IPS-15b (cell line): ENCODE measurements at regions not wholly inside any gene's neighbourhood (a gene's known extent, or its start where the extent isn't known, plus 50 kb on each side); places are given as distances from the start of the nearest gene placed in this dataset.

Experiments used
- H3K27me3 ChIP-seq: one replicate; pipeline ENCODE4 v1.6.1; 2013; ENCODE audit warnings: low read length; ENCODE audit not compliant: control insufficient read depth, insufficient read depth
- H3K36me3 ChIP-seq: one replicate; pipeline ENCODE4 v1.6.1; 2013; ENCODE audit warnings: low read length; ENCODE audit not compliant: control insufficient read depth, insufficient read depth
- H3K4me1 ChIP-seq: one replicate; pipeline ENCODE4 v1.6.1; 2013; ENCODE audit warnings: mild to moderate bottlenecking, low read length; ENCODE audit not compliant: control insufficient read depth, insufficient read depth
- H3K4me3 ChIP-seq: one replicate; pipeline ENCODE4 v1.5.1; 2013; ENCODE audit warnings: low read depth, low read length
- H3K9ac ChIP-seq: one replicate; pipeline ENCODE4 v1.6.1; 2013; ENCODE audit warnings: low read depth, mild to moderate bottlenecking, low read length
- H3K9me3 ChIP-seq: one replicate; pipeline ENCODE4 v1.6.1; 2013; ENCODE audit warnings: mild to moderate bottlenecking, low read length; ENCODE audit not compliant: control insufficient read depth, insufficient read depth

- Histone ChIP-seq H3K4me1 (no peaks in the 10 kb centered on the region), H3K36me3 (peaks cover 2% of the 10 kb centered on the region), H3K4me3 (no peak overlapping the region), H3K9me3 (no peaks in the 10 kb centered on the region), H3K27me3 (no peaks in the 10 kb centered on the region), H3K9ac (no peak overlapping the region)
Observed at GRCh38 chr2:14952400-14952963, 320.0 kb downstream of the LRATD1 start.

GRCh38 chr2:14960686-14961324, 328.3 kb downstream of the LRATD1 start:
- no peaks in the 10 kb centered on the region for H3K4me1 ChIP-seq
- H3K27me3 ChIP-seq = no peaks in the 10 kb centered on the region
- H3K9me3 ChIP-seq = no peaks in the 10 kb centered on the region
- H3K4me3 ChIP-seq = no peak overlapping the region
- H3K9ac ChIP-seq = no peak overlapping the region
- H3K36me3 ChIP-seq = no peaks in the 10 kb centered on the region

DNA sequence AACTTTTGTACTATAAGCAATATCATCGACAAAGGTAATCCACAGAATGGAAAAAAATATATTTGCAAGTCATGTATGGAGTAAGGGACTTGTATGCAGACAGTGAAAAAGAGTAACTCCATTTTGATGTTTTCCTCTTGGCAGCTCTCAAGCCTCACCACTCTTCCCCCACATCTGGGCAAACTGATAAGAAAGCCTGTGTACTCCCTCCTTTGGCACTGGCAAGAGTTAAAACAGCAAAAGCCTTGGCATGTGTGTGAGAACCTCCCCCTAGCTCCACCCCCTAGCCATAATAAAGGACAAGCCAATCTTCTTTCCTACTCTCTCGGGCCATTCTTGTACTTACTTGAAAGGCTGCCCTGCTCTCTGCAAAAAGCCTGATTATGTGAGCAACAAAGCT, 335.2 kb downstream of the LRATD1 start:
- Histone ChIP-seq H3K4me3 (no peak overlapping the region), H3K27me3 (no peaks in the 10 kb centered on the region)

DNA sequence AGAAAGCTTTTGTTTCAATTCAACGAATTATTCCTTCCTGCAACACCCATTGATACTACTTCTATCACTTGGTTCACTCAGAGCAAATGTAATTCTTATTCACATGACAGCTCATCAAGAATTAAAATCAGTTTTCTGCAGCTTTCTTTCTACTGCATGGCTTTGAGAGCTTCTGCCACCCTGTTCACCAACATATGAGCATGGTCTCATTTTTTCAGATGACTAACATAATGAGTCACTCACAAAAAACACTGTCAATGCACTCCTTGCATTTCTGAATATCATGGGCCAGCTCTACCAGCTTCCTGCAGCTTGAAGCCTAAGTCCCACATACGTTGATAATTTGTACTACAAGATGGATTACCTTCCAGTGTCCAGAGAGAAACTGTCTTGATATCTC, 342.9 kb downstream of the LRATD1 start:
- Histone ChIP-seq H3K4me1 (no peaks in the 10 kb centered on the region), H3K4me3 (no peak overlapping the region), H3K36me3 (no peaks in the 10 kb centered on the region), H3K9me3 (no peaks in the 10 kb centered on the region), H3K9ac (no peak overlapping the region), H3K27me3 (no peaks in the 10 kb centered on the region)

More for the DNA sequence above, 335.2 kb downstream of the LRATD1 start:
- Histone ChIP-seq H3K9me3 (no peaks in the 10 kb centered on the region), H3K4me1 (no peaks in the 10 kb centered on the region), H3K36me3 (no peaks in the 10 kb centered on the region), H3K9ac (no peak overlapping the region)

DNA sequence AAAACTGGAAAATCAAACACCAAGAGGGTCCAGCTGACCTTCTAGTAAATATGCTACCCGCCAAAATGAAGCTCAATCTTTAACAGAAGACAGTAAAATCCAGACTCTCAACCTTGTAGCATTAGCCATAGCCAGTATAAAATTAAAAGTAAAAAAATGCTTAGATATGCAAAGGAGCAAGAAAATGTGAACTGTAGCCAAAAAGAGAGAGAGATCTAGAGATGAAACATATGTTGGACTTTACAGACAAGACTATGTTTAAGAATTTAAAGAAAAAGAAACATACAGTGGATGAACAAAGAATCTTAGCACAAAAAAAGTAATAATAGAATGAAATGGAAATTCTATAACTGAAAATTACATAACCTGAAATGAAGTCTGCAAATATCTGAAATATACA, 344.5 kb downstream of the LRATD1 start:
- no peaks in the 10 kb centered on the region for H3K4me1 ChIP-seq
- no peak overlapping the region for H3K4me3 ChIP-seq
- no peaks in the 10 kb centered on the region for H3K36me3 ChIP-seq
- no peaks in the 10 kb centered on the region for H3K27me3 ChIP-seq
- no peaks in the 10 kb centered on the region for H3K9me3 ChIP-seq
- no peak overlapping the region for H3K9ac ChIP-seq

DNA sequence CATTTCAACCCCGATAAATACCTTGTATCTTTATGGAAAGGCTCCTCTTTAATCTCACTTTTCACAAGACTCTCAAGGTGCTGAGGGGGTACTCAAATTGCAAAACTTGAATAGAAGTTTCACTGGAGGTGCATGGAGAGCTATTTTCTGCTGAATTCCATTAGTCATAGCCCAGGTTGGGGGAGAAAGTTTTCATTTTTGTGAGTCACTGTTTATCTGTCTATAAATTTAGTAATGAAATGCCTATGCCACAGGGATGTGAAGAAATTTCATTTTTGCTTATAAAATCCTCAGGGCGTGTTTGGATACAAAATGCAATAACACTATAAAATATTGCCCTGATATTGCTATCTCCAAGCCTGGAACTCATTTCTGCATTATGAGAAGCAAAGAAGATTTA, 346.3 kb downstream of the LRATD1 start:
- Histone ChIP-seq H3K4me3 (no peak overlapping the region), H3K27me3 (no peaks in the 10 kb centered on the region), H3K4me1 (no peaks in the 10 kb centered on the region), H3K9ac (no peak overlapping the region), H3K36me3 (no peaks in the 10 kb centered on the region), H3K9me3 (no peaks in the 10 kb centered on the region)

GRCh38 chr2:14982790-14983189, 350.3 kb downstream of the LRATD1 start:
- Histone ChIP-seq H3K4me1 (no peaks in the 10 kb centered on the region), H3K4me3 (no peak overlapping the region), H3K36me3 (no peaks in the 10 kb centered on the region), H3K9ac (no peak overlapping the region), H3K9me3 (no peaks in the 10 kb centered on the region), H3K27me3 (no peaks in the 10 kb centered on the region)

DNA sequence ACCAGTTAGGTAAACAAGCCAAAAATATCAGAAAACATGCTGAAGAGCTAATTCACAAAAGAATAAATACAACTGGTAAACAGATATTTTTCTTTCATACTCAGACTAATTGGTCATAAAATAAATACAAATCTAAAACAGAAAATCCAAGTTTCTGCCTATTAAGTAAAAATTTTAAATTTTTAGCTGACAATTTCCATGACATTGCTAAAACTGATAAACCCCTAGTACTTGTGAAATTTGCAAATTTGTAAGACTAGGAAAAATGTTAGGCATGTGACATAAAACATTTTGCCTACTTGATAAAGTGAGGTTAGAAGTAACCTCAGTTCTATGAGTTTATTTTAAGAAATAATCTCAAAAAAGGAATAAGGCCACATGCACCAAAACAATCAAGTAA, 356.1 kb downstream of the LRATD1 start:
- H3K9me3 ChIP-seq = no peaks in the 10 kb centered on the region
- H3K4me1 ChIP-seq = no peaks in the 10 kb centered on the region
- H3K27me3 ChIP-seq = no peaks in the 10 kb centered on the region
- no peaks in the 10 kb centered on the region for H3K36me3 ChIP-seq
- no peak overlapping the region for H3K4me3 ChIP-seq
- H3K9ac ChIP-seq = no peak overlapping the region

DNA sequence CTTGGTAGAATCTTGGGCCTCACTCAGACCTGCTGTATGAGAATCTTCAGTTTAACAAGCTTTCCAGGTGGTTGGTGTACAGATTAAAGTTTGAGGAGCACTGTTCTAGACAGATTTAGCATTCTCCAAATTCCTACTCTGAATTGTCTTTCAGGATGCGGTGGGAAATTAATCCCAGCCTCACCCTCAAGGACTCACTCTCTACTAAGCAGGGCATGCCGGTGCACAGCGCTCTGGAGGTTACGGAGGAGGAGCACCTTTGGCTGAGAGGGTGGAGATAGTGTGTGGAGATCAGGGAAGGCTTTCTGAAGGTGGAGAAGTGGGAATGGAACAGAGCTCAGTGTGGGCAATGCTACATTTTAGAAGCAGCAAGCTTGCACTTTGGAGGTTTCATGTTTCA, 359.2 kb downstream of the LRATD1 start:
- no peaks in the 10 kb centered on the region for H3K9me3 ChIP-seq
- H3K4me1 ChIP-seq = no peaks in the 10 kb centered on the region
- H3K9ac ChIP-seq = no peak overlapping the region
- no peak overlapping the region for H3K4me3 ChIP-seq
- no peaks in the 10 kb centered on the region for H3K27me3 ChIP-seq
- H3K36me3 ChIP-seq = no peaks in the 10 kb centered on the region

GRCh38 chr2:14994721-14995120, 362.2 kb downstream of the LRATD1 start:
- H3K4me3 ChIP-seq = no peak overlapping the region
- H3K27me3 ChIP-seq = no peaks in the 10 kb centered on the region
- no peaks in the 10 kb centered on the region for H3K9me3 ChIP-seq
- H3K9ac ChIP-seq = no peak overlapping the region
- no peaks in the 10 kb centered on the region for H3K36me3 ChIP-seq
- no peaks in the 10 kb centered on the region for H3K4me1 ChIP-seq

DNA sequence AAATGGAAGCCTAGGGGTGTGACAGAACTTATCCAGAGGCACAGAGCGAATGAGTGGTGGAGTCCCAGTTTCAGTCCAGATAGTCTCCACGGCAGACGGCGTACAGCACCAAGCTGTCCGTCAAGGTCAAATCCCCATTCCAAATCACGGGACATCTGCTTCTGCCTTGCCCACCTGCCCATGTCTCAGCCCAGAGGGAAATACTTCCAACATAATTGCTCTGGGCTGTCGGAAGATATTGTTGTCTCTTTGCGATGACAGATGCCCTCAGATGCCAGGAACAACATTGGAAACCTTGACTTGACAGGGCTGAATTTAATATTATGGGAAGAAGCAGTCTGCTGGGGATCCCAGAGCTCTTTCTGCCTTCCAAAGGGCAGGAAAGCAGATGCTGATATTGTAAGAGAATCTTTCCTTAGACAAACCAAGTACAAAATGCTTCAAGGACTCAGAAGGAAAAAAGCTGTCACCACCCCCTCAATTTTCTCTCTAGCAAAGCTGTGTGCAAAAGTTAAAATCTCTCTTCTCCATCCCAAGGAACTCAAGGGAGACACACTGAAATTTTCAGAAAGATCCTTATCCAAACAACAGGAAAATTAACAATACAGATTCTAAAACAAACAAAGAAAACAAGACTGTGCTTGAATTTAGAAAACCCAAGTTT, 364.0 kb downstream of the LRATD1 start:
- Histone ChIP-seq H3K4me3 (no peak overlapping the region), H3K9ac (no peak overlapping the region), H3K4me1 (no peaks in the 10 kb centered on the region), H3K9me3 (no peaks in the 10 kb centered on the region), H3K27me3 (no peaks in the 10 kb centered on the region), H3K36me3 (no peaks in the 10 kb centered on the region)

DNA sequence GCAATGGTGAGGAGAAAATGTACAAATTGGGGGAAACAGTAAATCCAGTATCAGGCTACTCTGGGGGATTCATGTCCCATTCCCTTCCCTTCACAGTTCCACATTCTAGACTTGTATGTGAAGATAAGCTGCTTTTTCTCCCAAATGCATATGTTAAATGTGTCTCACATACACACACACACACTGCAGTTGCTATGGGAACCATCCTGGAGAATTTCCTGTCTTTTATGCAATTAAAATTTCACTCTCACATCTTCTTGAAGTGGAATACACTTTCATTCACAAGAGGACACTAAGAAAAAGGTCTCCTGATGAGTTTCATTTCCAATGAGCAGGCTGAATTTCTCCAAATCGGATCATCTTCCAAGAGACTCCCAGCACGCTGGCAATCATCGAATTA, 366.0 kb downstream of the LRATD1 start:
- Histone ChIP-seq H3K9me3 (no peaks in the 10 kb centered on the region), H3K4me3 (no peak overlapping the region), H3K4me1 (no peaks in the 10 kb centered on the region), H3K27me3 (no peaks in the 10 kb centered on the region), H3K36me3 (no peaks in the 10 kb centered on the region), H3K9ac (no peak overlapping the region)
